ENCODE measurements at regions not wholly inside any gene's neighbourhood (a gene's known extent, or its start where the extent isn't known, plus 50 kb on each side); places are given as distances from the start of the nearest gene placed in this dataset.
A peak's percentile ranks its signal among the peaks of the same experiment; 100 is the strongest.
"Not testable (repeated sequence)": the region's sequence is repeated elsewhere in the genome, so short reads cannot be mapped to it uniquely, and the experiment has no call there.

DNA sequence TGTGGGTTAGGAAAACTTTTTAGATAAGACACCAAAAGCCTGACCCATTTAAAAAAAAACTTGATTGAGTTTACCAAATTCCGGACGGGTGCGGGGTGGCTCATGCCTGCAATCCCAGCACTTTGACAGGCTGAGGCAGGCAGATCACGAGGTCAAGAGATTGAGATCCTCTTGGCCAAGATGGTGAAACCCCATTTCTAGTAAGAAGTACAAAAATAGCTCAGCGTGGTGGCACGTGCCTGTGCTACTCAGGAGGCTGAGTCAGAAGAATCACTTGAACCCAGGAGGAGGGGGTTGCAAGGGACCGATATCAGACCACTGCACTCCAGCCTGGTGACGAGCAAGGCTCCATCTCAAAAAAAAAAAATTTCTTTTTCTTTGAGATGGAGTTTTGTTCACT lies 307.8 kb upstream of the USP9Y start:
- no peaks in the 10 kb centered on the region for H3K79me2 ChIP-seq (ENCODE audit: insufficient read depth, low read length)
- no peak for TF ChIP-seq EZH2 (IDR thresholded peaks at IDR 0.05; ENCODE audit: borderline replicate concordance, low read depth, low read length, severe bottlenecking)
- TF ChIP-seq, protein P1, sequence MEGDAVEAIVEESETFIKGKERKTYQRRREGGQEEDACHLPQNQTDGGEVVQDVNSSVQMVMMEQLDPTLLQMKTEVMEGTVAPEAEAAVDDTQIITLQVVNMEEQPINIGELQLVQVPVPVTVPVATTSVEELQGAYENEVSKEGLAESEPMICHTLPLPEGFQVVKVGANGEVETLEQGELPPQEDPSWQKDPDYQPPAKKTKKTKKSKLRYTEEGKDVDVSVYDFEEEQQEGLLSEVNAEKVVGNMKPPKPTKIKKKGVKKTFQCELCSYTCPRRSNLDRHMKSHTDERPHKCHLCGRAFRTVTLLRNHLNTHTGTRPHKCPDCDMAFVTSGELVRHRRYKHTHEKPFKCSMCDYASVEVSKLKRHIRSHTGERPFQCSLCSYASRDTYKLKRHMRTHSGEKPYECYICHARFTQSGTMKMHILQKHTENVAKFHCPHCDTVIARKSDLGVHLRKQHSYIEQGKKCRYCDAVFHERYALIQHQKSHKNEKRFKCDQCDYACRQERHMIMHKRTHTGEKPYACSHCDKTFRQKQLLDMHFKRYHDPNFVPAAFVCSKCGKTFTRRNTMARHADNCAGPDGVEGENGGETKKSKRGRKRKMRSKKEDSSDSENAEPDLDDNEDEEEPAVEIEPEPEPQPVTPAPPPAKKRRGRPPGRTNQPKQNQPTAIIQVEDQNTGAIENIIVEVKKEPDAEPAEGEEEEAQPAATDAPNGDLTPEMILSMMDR (IDR thresholded peaks at IDR 0.05; ENCODE audit: borderline replicate concordance, extremely low read depth, low read length, poor library complexity, severe bottlenecking) = no peak
- no peak overlapping the region for H3K4me2 ChIP-seq (ENCODE audit: insufficient read depth, low read length)
- no peak overlapping the region for H3K4me3 ChIP-seq (ENCODE audit: low read depth in 1 of 2, low read length in 2 of 2)
- ATAC-seq (ENCODE audit: insufficient read depth, low read depth) (no peak), DNase-seq (no peak)
- H3K36me3 ChIP-seq (ENCODE audit: insufficient read depth, low read length) = no peaks in the 10 kb centered on the region
- H4K20me1 ChIP-seq (ENCODE audit: insufficient read depth, low read length) = no peaks in the 10 kb centered on the region
- no peak overlapping the region for H3K9ac ChIP-seq (ENCODE audit: low read depth, low read length)
- H3K4me1 ChIP-seq (ENCODE audit: insufficient read depth, low read length) = no peaks in the 10 kb centered on the region
- no peak overlapping the region for H3K27ac ChIP-seq (ENCODE audit: low read length)
- H2AFZ ChIP-seq (ENCODE audit: low read depth, low read length) = no peak overlapping the region
- no peaks in the 10 kb centered on the region for H3K27me3 ChIP-seq (ENCODE audit: insufficient read depth, low read length, poor library complexity)
- no peaks in the 10 kb centered on the region for H3K9me3 ChIP-seq (ENCODE audit: insufficient read depth, low read length, severe bottlenecking)

DNA sequence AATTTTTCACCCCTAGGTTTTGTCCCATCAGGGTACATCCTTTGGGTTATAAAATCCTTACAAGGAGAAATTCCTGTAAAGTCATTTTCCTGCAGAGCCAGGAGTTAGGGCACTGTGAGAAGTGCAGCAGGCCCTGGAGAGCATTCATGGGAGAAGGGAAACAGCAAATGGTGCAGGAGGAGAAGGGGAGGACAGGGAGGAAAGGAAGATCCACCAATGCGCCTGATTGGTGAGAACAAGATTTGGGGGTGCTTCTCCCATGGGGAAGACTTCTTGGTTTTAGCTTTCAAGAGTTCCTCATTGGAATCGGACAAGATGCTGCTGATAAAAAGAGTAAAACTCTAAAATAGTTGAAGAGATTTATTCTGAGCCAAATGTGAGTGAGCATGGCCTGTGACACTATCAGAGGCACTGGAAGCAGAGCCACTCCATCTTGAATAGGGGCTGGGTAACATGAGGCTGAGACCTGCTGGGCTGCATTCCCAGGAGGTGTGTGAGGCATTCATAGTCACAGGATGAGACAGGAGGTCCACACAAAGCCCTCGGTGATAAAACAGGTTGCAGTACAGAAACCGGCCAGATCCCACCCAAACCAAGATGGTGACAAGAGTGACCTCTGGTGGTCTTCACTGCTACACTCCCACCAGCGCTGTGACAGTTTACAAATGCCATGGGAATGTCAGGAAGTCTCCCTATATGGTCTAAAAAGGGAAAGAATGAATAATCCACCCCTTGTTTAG lies 305.5 kb upstream of the USP9Y start:
- not testable (repeated sequence) for ATAC-seq (ENCODE audit: insufficient read depth, low read depth)

DNA sequence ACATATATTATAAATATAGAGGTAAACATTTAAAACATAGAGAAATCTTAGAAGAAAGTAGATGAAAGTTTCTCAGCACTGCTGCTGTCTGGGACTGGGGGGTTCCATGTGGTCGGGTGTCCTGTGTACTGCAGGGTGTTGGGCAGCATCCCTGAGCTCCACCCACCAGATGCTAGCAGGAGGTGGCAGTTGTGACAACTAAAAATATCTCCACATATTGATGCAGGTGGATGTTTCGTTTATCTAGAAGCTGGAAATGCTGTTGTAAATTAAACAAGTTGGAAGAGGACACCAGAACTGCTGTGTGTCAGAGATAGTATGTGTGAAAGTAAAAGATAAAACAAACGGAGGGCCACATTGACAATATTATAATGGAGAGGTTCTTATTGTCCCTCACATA lies 297.1 kb upstream of the USP9Y start:
- Histone ChIP-seq H3K79me2 (ENCODE audit: insufficient read depth, low read length) (no peaks in the 10 kb centered on the region), H3K9me3 (ENCODE audit: insufficient read depth, low read length, severe bottlenecking) (no peaks in the 10 kb centered on the region), H3K4me1 (ENCODE audit: insufficient read depth, low read length) (peaks cover 9% of the 10 kb centered on the region), H3K9ac (ENCODE audit: low read depth, low read length) (no peak overlapping the region), H3K4me3 (ENCODE audit: low read depth in 1 of 2, low read length in 2 of 2) (no peak overlapping the region), H2AFZ (ENCODE audit: low read depth, low read length) (no peak overlapping the region), H4K20me1 (ENCODE audit: insufficient read depth, low read length) (no peaks in the 10 kb centered on the region), H3K36me3 (ENCODE audit: insufficient read depth, low read length) (no peaks in the 10 kb centered on the region), H3K27ac (ENCODE audit: low read length) (peak overlapping the region; percentile 52), H3K4me2 (ENCODE audit: insufficient read depth, low read length) (no peak overlapping the region), H3K27me3 (ENCODE audit: insufficient read depth, low read length, poor library complexity) (no peaks in the 10 kb centered on the region)
- DNase-seq (peak; percentile 16), ATAC-seq (ENCODE audit: insufficient read depth, low read depth) (peak; percentile 49; the same call in 1 of the 3 replicates)
- TF ChIP-seq EZH2 (IDR thresholded peaks at IDR 0.05; ENCODE audit: borderline replicate concordance, low read depth, low read length, severe bottlenecking) = no peak
- TF ChIP-seq, protein P1 (IDR thresholded peaks at IDR 0.05; ENCODE audit: borderline replicate concordance, extremely low read depth, low read length, poor library complexity, severe bottlenecking) = no peak

More for the DNA sequence above, 305.5 kb upstream of the USP9Y start:
- not testable (repeated sequence) for H4K20me1 ChIP-seq (ENCODE audit: insufficient read depth, low read length); H2AFZ ChIP-seq (ENCODE audit: low read depth, low read length); H3K27me3 ChIP-seq (ENCODE audit: insufficient read depth, low read length, poor library complexity); H3K9me3 ChIP-seq (ENCODE audit: insufficient read depth, low read length, severe bottlenecking); H3K36me3 ChIP-seq (ENCODE audit: insufficient read depth, low read length); H3K4me3 ChIP-seq (ENCODE audit: low read depth in 1 of 2, low read length in 2 of 2); H3K79me2 ChIP-seq (ENCODE audit: insufficient read depth, low read length); H3K4me1 ChIP-seq (ENCODE audit: insufficient read depth, low read length); H3K27ac ChIP-seq (ENCODE audit: low read length); H3K4me2 ChIP-seq (ENCODE audit: insufficient read depth, low read length); DNase-seq; H3K9ac ChIP-seq (ENCODE audit: low read depth, low read length)
- TF ChIP-seq, protein P1 (IDR thresholded peaks at IDR 0.05; ENCODE audit: borderline replicate concordance, extremely low read depth, low read length, poor library complexity, severe bottlenecking) = peak; percentile 37
